IMR-90 (cell line): ENCODE measurements at regions not wholly inside any gene's neighbourhood (a gene's known extent, or its start where the extent isn't known, plus 50 kb on each side); places are given as distances from the start of the nearest gene placed in this dataset.

Source experiments
- ATAC-seq: fragments of 200-7000 bp; cut with Tn5 transposase; 2 replicates; pipeline ENCODE4 v1.9.1; 2020; ENCODE audit warnings: low read depth, mild to moderate bottlenecking, moderate library complexity
- BruUV-seq: library from RNA; stranded (reverse); fragments of 400-500 nt; replicated peaks from 2 replicates; lab custom pipeline; 2021; lab: Mats Ljungman, UMichigan
- CTCF ChIA-PET: fragments of 300-600 bp; formaldehyde crosslinking; extraction: SDS; loops from one replicate; lab custom pipeline; 2021; ENCODE audit warnings: antibody characterized with exemption; lab: Yijun Ruan, JAX
- POLR2A ChIA-PET: fragments of 300-600 bp; sonication (Branson Sonifier 250); formaldehyde crosslinking; loops from one replicate; lab custom pipeline; 2022; ENCODE audit warnings: antibody characterized with exemption; ENCODE audit not compliant: unreplicated experiment; lab: Charles Lee
- DNase-seq: peaks from one replicate; pipeline ENCODE4 v3.0.0; 2013
- H2AFZ ChIP-seq: replicated peaks from 2 replicates; pipeline ENCODE3; 2013; ENCODE audit warnings: low read length, mild to moderate bottlenecking; ENCODE audit not compliant: poor library complexity
- H2AK5ac ChIP-seq: 2 replicates; pipeline ENCODE4 v1.6.1; 2013; ENCODE audit warnings: low read depth, low read length, inconsistent platforms
- H2AK9ac ChIP-seq: replicated peaks from 2 replicates; pipeline ENCODE3; 2013; ENCODE audit warnings: mild to moderate bottlenecking, low read depth, low read length, moderate library complexity; ENCODE audit not compliant: poor library complexity
- H2BK120ac ChIP-seq: 2 replicates; pipeline ENCODE4 v1.6.1; 2013; ENCODE audit warnings: low read depth, low read length, inconsistent platforms
- H2BK15ac ChIP-seq: 3 replicates; pipeline ENCODE4 v1.6.1; 2013; ENCODE audit warnings: low read depth, low read length, inconsistent platforms
- H2BK20ac ChIP-seq: 2 replicates; pipeline ENCODE4 v1.6.1; 2013; ENCODE audit warnings: low read depth, mild to moderate bottlenecking, inconsistent platforms, low read length, moderate library complexity
- H2BK5ac ChIP-seq: 2 replicates; pipeline ENCODE4 v1.6.1; 2013; ENCODE audit warnings: mild to moderate bottlenecking, low read depth, low read length, inconsistent platforms; ENCODE audit not compliant: poor library complexity, severe bottlenecking
- H3K14ac ChIP-seq: replicated peaks from 2 replicates; pipeline ENCODE4 v1.6.1; 2013; ENCODE audit warnings: low read depth, low read length, inconsistent platforms
- H3K18ac ChIP-seq: 2 replicates; pipeline ENCODE4 v1.6.1; 2013; ENCODE audit warnings: low read depth, low read length, control low read depth
- H3K23ac ChIP-seq: 2 replicates; pipeline ENCODE4 v1.6.1; 2013; ENCODE audit warnings: low read depth, low read length, inconsistent platforms
- H3K27ac ChIP-seq: 2 replicates; pipeline ENCODE4 v1.5.1; 2013; ENCODE audit warnings: mild to moderate bottlenecking, control low read depth, low read length; ENCODE audit not compliant: insufficient read depth
- H3K27me3 ChIP-seq: 2 replicates; pipeline ENCODE4 v1.6.1; 2013; ENCODE audit warnings: low read length; ENCODE audit not compliant: control insufficient read depth, insufficient read depth
- H3K36me3 ChIP-seq: 2 replicates; pipeline ENCODE4 v1.6.1; 2013; ENCODE audit warnings: low read length, mixed read lengths; ENCODE audit not compliant: control insufficient read depth, insufficient read depth
- H3K4ac ChIP-seq: 2 replicates; pipeline ENCODE4 v1.6.1; 2013; ENCODE audit warnings: low read depth, low read length, inconsistent platforms
- H3K4me1 ChIP-seq: 2 replicates; pipeline ENCODE4 v1.6.1; 2013; ENCODE audit warnings: low read length, mixed read lengths; ENCODE audit not compliant: control insufficient read depth, insufficient read depth
- H3K4me2 ChIP-seq: 2 replicates; pipeline ENCODE4 v1.6.1; 2013; ENCODE audit warnings: low read depth, mild to moderate bottlenecking, control low read depth, low read length, moderate library complexity
- H3K4me3 ChIP-seq: 2 replicates; pipeline ENCODE4 v1.5.1; 2013; ENCODE audit warnings: low read depth, mild to moderate bottlenecking, control low read depth, low read length, moderate library complexity; ENCODE audit not compliant: insufficient read depth
- H3K56ac ChIP-seq: 2 replicates; pipeline ENCODE4 v1.6.1; 2013; ENCODE audit warnings: low read length, inconsistent platforms; ENCODE audit not compliant: insufficient read depth; ENCODE audit errors: extremely low read depth
- H3K79me1 ChIP-seq, 2 experiments: 2 replicates each; pipeline ENCODE4 v1.6.1; 2013; ENCODE audit warnings: low read length in 2 of 2, inconsistent platforms in 1 of 2, low read depth in 1 of 2
- H3K9ac ChIP-seq: 2 replicates; pipeline ENCODE4 v1.6.1; 2013; ENCODE audit warnings: low read depth, low read length, control low read depth
- H3K9me1 ChIP-seq: 2 replicates; pipeline ENCODE4 v1.6.1; 2013; ENCODE audit warnings: low read length, inconsistent platforms; ENCODE audit not compliant: insufficient read depth
- H3K9me3 ChIP-seq: 2 replicates; pipeline ENCODE4 v1.6.1; 2013; ENCODE audit warnings: low read length; ENCODE audit not compliant: control insufficient read depth, insufficient read depth
- H4K20me1 ChIP-seq: 2 replicates; pipeline ENCODE4 v1.6.1; 2013; ENCODE audit warnings: low read length, inconsistent platforms; ENCODE audit not compliant: insufficient read depth
- H4K5ac ChIP-seq: 2 replicates; pipeline ENCODE4 v1.6.1; 2013; ENCODE audit warnings: mild to moderate bottlenecking, low read depth, low read length, control low read depth
- H4K8ac ChIP-seq, 2 experiments: 2 replicates each; pipeline ENCODE4 v1.6.1; 2013; ENCODE audit warnings: low read depth in 2 of 2, low read length in 2 of 2, control low read depth in 1 of 2, inconsistent platforms in 1 of 2
- H4K91ac ChIP-seq: 2 replicates; pipeline ENCODE4 v1.6.1; 2013; ENCODE audit warnings: low read depth, low read length, inconsistent platforms; ENCODE audit not compliant: insufficient read depth
- BHLHE40 ChIP-seq: fragments of 150-350 bp; IDR thresholded peaks from 2 replicates; pipeline ENCODE4 v1.6.1; 2016; ENCODE audit warnings: mild to moderate bottlenecking, low read depth, low read length
- CEBPB ChIP-seq: IDR thresholded peaks from 2 replicates; pipeline ENCODE4 v1.6.1; 2012; ENCODE audit warnings: low read depth, low read length, improper control_type of control experiment
- MAZ ChIP-seq: IDR thresholded peaks from 2 replicates; pipeline ENCODE4 v1.6.1; 2012; ENCODE audit warnings: low read depth, mild to moderate bottlenecking, low read length, improper control_type of control experiment, moderate library complexity, borderline replicate concordance
- POLR2A ChIP-seq: IDR thresholded peaks from 2 replicates; pipeline ENCODE4 v1.6.1; 2012; ENCODE audit warnings: mild to moderate bottlenecking, low read depth, low read length
- RAD21 ChIP-seq: IDR thresholded peaks from 2 replicates; pipeline ENCODE4 v1.6.1; 2012; ENCODE audit warnings: low read length, improper control_type of control experiment
- RCOR1 ChIP-seq: IDR thresholded peaks from 2 replicates; pipeline ENCODE4 v1.6.1; 2012; ENCODE audit warnings: mild to moderate bottlenecking, low read length, improper control_type of control experiment; ENCODE audit not compliant: insufficient replicate concordance
- SMC3 ChIP-seq: fragments of 150-350 bp; IDR thresholded peaks from 2 replicates; pipeline ENCODE4 v1.6.1; 2016; ENCODE audit warnings: low read depth, mild to moderate bottlenecking, antibody characterized with exemption, low read length, moderate library complexity
- WGBS, 2 experiments: methylation state at CpG; one replicate each; pipeline versions ENCODE4 v1.1.5 to v1.1.7; 2013; ENCODE audit warnings: missing lambda C conversion rate in 2 of 2; ENCODE audit not compliant: insufficient read length in 1 of 2; ENCODE audit errors: extremely low coverage in 2 of 2; 5-methylcytosine and 5-hydroxymethylcytosine counted together
- dilution Hi-C: fragments of 300-500 bp; cut with HindIII; formaldehyde crosslinking; loops from one replicate; pipeline ENCODE4 v1.14.3; 2018; ENCODE audit warnings: low sequenced_read_pairs; ENCODE audit not compliant: unreplicated experiment
- in situ Hi-C: fragments of 300-500 bp; cut with MboI; formaldehyde crosslinking; loops from 3 replicates; pipeline ENCODE4 v1.14.3; 2019; ENCODE audit warnings: low sequenced_read_pairs, inconsistent platforms, mixed read lengths
- intact Hi-C: fragments of 100-400 bp; cut with micrococcal nuclease; formaldehyde crosslinking; loops from 2 replicates; pipeline ENCODE4 v1.10.0; 2022
- TF ChIP-seq, protein P1 (sequence below): conservative IDR thresholded peaks from 2 replicates; pipeline ENCODE4 v1.5.1; 2012; ENCODE audit warnings: mild to moderate bottlenecking, low read depth, low read length, improper control_type of control experiment

DNA sequence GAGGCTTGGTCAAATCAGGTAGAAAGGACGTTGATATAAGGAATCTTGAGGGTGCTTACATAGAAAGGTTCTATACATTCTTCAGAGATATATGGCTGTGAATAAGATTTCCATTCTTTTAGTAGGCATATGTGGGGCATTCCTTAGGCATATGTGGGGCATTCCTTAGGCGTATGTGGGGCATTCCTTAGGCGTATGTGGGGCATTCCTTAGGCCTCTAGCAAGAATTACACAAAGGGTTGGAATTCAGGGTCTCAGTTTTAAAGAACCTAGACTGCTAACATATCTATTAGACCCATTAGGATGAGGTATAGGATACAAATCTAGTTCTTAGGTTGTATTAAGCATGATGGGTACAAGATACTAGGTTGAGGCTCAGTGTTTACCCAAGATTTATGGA is 607.8 kb downstream of the SI start:
- POLR2A ChIA-PET = no interaction called here
- Histone ChIP-seq H3K79me1 (no peaks in the 10 kb centered on the region), H3K9me3 (peaks cover 10% of the 10 kb centered on the region; the same call in 1 of the 2 replicates), H2BK120ac (no peak overlapping the region), H3K4me2 (no peak overlapping the region), H3K18ac (no peak overlapping the region), H2AFZ (no peak overlapping the region), H3K4me3 (no peak overlapping the region), H2AK9ac (no peak overlapping the region), H3K23ac (no peak overlapping the region), H2AK5ac (no peak overlapping the region), H2BK15ac (no peak overlapping the region), H3K4me1 (no peaks in the 10 kb centered on the region), H4K5ac (no peak overlapping the region), H3K36me3 (no peaks in the 10 kb centered on the region), H2BK5ac (no peak overlapping the region), H4K91ac (no peak overlapping the region), H4K8ac (no peak overlapping the region), H3K56ac (no peak overlapping the region), H3K27ac (no peak overlapping the region), H3K9me1 (no peaks in the 10 kb centered on the region), H3K14ac (no peak overlapping the region), H3K9ac (no peak overlapping the region), H4K20me1 (no peaks in the 10 kb centered on the region), H2BK20ac (no peak overlapping the region), H3K4ac (no peak overlapping the region), H3K27me3 (no peaks in the 10 kb centered on the region)
- ATAC-seq (no peak), DNase-seq (no peak)
- TF ChIP-seq SMC3 = no peak
- TF ChIP-seq RAD21 = no peak
- no peak for TF ChIP-seq POLR2A
- TF ChIP-seq, protein P1, sequence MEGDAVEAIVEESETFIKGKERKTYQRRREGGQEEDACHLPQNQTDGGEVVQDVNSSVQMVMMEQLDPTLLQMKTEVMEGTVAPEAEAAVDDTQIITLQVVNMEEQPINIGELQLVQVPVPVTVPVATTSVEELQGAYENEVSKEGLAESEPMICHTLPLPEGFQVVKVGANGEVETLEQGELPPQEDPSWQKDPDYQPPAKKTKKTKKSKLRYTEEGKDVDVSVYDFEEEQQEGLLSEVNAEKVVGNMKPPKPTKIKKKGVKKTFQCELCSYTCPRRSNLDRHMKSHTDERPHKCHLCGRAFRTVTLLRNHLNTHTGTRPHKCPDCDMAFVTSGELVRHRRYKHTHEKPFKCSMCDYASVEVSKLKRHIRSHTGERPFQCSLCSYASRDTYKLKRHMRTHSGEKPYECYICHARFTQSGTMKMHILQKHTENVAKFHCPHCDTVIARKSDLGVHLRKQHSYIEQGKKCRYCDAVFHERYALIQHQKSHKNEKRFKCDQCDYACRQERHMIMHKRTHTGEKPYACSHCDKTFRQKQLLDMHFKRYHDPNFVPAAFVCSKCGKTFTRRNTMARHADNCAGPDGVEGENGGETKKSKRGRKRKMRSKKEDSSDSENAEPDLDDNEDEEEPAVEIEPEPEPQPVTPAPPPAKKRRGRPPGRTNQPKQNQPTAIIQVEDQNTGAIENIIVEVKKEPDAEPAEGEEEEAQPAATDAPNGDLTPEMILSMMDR = no peak
- no peak for TF ChIP-seq MAZ
- TF ChIP-seq BHLHE40 = no peak
- TF ChIP-seq RCOR1 = no peak
- no peak for TF ChIP-seq CEBPB
- intact Hi-C loops = no loop called here
- in situ Hi-C loops = no loop called here
- no TSS peak for BruUV-seq
- CTCF ChIA-PET = no interaction called here
- dilution Hi-C loops = no loop called here
- no CpG with 5 or more reads among the region's 3 CpGs for WGBS, 2 experiments
